HUES48 (cell line): ENCODE measurements at regions not wholly inside any gene's neighbourhood (a gene's known extent, or its start where the extent isn't known, plus 50 kb on each side); places are given as distances from the start of the nearest gene placed in this dataset.
"Not testable (repeated sequence)": the region's sequence is repeated elsewhere in the genome, so short reads cannot be mapped to it uniquely, and the experiment has no call there.

ENCODE experiments used
- H3K27ac ChIP-seq: one replicate; pipeline ENCODE4 v1.7.0; 2013; ENCODE audit warnings: low read depth, low read length, inconsistent platforms
- H3K27me3 ChIP-seq: 2 replicates; pipeline ENCODE4 v1.6.1; 2013; ENCODE audit warnings: mild to moderate bottlenecking, low read length; ENCODE audit not compliant: control insufficient read depth, insufficient read depth
- H3K36me3 ChIP-seq: 2 replicates; pipeline ENCODE4 v1.6.1; 2013; ENCODE audit warnings: low read length; ENCODE audit not compliant: control insufficient read depth, insufficient read depth
- H3K4me1 ChIP-seq: 2 replicates; pipeline ENCODE4 v1.6.1; 2013; ENCODE audit warnings: mild to moderate bottlenecking, low read length; ENCODE audit not compliant: control insufficient read depth, insufficient read depth
- H3K4me3 ChIP-seq: 2 replicates; pipeline ENCODE4 v1.5.1; 2013; ENCODE audit warnings: mild to moderate bottlenecking, low read depth, low read length
- H3K9ac ChIP-seq: 2 replicates; pipeline ENCODE4 v1.6.1; 2013; ENCODE audit warnings: mild to moderate bottlenecking, low read depth, low read length, moderate library complexity
- H3K9me3 ChIP-seq: 2 replicates; pipeline ENCODE4 v1.6.1; 2013; ENCODE audit warnings: low read length; ENCODE audit not compliant: control insufficient read depth, insufficient read depth

GRCh38 chr4:123643691-123644090 is 247.1 kb downstream of the SPRY1 start:
- Histone ChIP-seq H3K4me3 (no peak overlapping the region), H3K36me3 (no peaks in the 10 kb centered on the region), H3K27ac (no peak overlapping the region), H3K9me3 (no peaks in the 10 kb centered on the region), H3K9ac (no peak overlapping the region), H3K27me3 (no peaks in the 10 kb centered on the region), H3K4me1 (peaks cover 13% of the 10 kb centered on the region; the same call in 1 of the 2 replicates)

DNA sequence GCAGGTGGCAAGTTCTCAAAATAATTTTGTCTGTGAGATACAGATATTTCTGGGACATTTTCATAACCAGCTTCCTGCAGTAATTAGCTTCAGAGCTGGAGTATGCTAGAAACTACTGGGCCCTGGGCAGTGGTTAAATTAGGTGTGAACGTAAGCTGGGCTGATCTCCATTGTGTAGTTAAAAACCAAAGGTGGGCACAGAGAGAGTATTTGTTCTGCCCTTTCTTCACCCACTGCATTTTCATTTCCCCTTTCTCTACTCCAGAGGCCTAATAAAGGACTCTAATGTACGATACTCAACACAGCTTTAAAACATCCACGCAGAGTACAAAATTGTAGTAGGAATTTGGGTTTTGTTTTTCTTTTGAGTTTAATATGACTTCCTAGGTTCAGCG is 252.7 kb downstream of the SPRY1 start:
- Histone ChIP-seq H3K36me3 (no peaks in the 10 kb centered on the region), H3K9me3 (no peaks in the 10 kb centered on the region), H3K27me3 (no peaks in the 10 kb centered on the region), H3K27ac (peak overlapping the region; percentile 62), H3K4me1 (peaks cover 17% of the 10 kb centered on the region), H3K9ac (no peak overlapping the region), H3K4me3 (no peak overlapping the region)

GRCh38 chr4:123649645-123650391 is 253.2 kb downstream of the SPRY1 start:
- Histone ChIP-seq H3K9ac (no peak overlapping the region), H3K27ac (peak overlapping the region; percentile 62), H3K4me1 (peaks cover 17% of the 10 kb centered on the region), H3K9me3 (no peaks in the 10 kb centered on the region), H3K27me3 (no peaks in the 10 kb centered on the region), H3K4me3 (no peak overlapping the region), H3K36me3 (no peaks in the 10 kb centered on the region)

- Histone ChIP-seq H3K27ac (no peak overlapping the region), H3K9me3 (peaks cover 8% of the 10 kb centered on the region), H3K4me3 (no peak overlapping the region), H3K4me1 (peaks cover 17% of the 10 kb centered on the region), H3K9ac (no peak overlapping the region), H3K36me3 (no peaks in the 10 kb centered on the region), H3K27me3 (no peaks in the 10 kb centered on the region)
These were observed 254.5 kb downstream of the SPRY1 start for GRCh38 chr4:123651066-123651465.

DNA sequence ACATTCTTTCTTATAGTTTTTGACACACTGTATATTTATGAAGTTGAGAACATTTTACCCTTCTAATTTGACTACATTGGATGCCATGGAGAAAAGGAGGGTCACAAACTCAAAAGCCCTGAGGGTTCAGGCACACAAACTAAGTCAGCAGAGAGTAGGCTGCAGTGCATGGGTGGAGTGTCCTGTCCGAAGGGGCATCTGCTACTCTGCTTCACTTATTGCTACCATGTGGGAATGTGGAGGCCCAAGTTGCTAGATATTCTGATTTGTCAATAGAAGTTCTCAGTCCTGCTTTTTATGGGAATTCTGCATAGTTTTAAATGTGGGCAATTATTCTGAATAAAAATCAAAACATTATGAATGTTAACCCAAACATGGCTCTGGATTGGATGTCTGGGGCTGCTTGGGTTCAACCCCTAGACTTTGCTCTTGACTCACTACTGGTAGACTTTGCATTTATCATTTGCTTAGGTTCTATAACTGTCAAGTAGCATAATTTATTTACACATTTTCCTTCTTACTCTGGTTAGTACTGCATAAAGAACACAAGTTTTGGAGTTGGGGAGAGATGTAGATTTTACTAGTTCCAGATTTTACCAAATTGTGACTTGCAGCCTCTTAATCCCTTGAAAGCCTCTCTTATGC is 255.1 kb downstream of the SPRY1 start:
- Histone ChIP-seq H3K27me3 (no peaks in the 10 kb centered on the region), H3K4me3 (no peak overlapping the region), H3K36me3 (no peaks in the 10 kb centered on the region), H3K9me3 (peaks cover 14% of the 10 kb centered on the region), H3K4me1 (peaks cover 17% of the 10 kb centered on the region), H3K27ac (no peak overlapping the region), H3K9ac (no peak overlapping the region)

DNA sequence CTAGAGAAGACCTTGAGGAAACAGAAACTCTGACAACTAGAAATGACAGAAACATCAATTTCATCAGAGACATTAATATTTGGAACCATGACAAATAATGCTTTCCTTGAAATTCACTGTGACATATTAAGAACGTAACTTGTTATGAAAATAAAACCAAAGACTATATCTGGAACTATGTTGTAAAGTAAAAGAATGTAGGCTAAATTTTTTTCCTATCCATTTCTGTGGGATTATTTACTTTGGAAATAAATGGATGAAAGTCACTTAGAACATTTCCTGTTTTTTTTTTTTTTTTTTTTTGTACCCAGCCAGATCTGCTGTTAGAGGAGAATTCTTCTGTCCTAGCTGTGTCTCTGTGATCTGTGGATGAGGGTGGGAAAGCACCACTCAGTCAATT is 255.9 kb downstream of the SPRY1 start:
- H3K36me3 ChIP-seq: no peaks in the 10 kb centered on the region
- no peaks in the 10 kb centered on the region for H3K27me3 ChIP-seq
- peaks cover 16% of the 10 kb centered on the region for H3K9me3 ChIP-seq
- no peak overlapping the region for H3K9ac ChIP-seq
- H3K4me1 ChIP-seq: peaks cover 17% of the 10 kb centered on the region
- no peak overlapping the region for H3K27ac ChIP-seq
- H3K4me3 ChIP-seq: no peak overlapping the region

- H3K9ac ChIP-seq: no peak overlapping the region
- H3K4me1 ChIP-seq: peaks cover 17% of the 10 kb centered on the region
- H3K4me3 ChIP-seq: no peak overlapping the region
- peaks cover 16% of the 10 kb centered on the region for H3K9me3 ChIP-seq
- H3K27me3 ChIP-seq: no peaks in the 10 kb centered on the region
- no peaks in the 10 kb centered on the region for H3K36me3 ChIP-seq
- no peak overlapping the region for H3K27ac ChIP-seq
These were observed 256.6 kb downstream of the SPRY1 start for GRCh38 chr4:123653236-123653635.

DNA sequence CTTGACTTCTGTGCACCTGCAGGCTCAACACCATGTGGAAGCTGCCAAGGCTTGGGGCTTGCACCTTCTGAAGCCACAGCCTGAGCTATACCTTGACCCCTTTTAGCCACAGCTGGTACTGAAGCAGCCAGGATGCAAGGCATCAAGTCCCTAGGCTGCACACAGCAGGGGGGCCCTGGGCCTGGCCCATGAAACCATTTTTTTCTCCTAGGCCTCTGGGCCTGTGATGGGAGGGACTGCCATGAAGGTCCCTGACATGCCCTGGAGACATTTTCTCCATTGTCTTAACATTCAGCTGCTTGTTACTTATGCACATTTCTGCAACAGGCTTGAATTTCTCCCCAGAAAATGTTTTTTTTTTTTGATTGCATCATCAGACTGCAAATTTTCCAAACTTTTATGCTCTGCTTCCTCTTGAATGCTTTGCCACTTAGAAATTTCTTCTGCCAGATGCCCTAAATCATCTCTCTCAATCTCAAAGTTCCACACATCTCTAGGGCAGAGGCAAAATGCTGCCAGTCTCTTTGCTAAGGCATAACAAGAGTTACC is 260.2 kb downstream of the SPRY1 start:
- H3K27ac ChIP-seq, H3K9ac ChIP-seq, H3K4me3 ChIP-seq, H3K27me3 ChIP-seq, H3K4me1 ChIP-seq, H3K36me3 ChIP-seq: not testable (repeated sequence)
- H3K9me3 ChIP-seq: peaks cover 16% of the 10 kb centered on the region

GRCh38 chr4:123657606-123658005 is 261.0 kb downstream of the SPRY1 start:
- not testable (repeated sequence) for H3K36me3 ChIP-seq, H3K27ac ChIP-seq, H3K27me3 ChIP-seq, H3K4me3 ChIP-seq, H3K9ac ChIP-seq, H3K4me1 ChIP-seq
- H3K9me3 ChIP-seq: peaks cover 16% of the 10 kb centered on the region

- no peak overlapping the region for H3K27ac ChIP-seq
- no peaks in the 10 kb centered on the region for H3K27me3 ChIP-seq
- H3K4me3 ChIP-seq: no peak overlapping the region
- H3K36me3 ChIP-seq: no peaks in the 10 kb centered on the region
- peaks cover 16% of the 10 kb centered on the region for H3K9me3 ChIP-seq
- H3K9ac ChIP-seq: no peak overlapping the region
- no peaks in the 10 kb centered on the region for H3K4me1 ChIP-seq
These were observed 262.7 kb downstream of the SPRY1 start for GRCh38 chr4:123659262-123659661.

DNA sequence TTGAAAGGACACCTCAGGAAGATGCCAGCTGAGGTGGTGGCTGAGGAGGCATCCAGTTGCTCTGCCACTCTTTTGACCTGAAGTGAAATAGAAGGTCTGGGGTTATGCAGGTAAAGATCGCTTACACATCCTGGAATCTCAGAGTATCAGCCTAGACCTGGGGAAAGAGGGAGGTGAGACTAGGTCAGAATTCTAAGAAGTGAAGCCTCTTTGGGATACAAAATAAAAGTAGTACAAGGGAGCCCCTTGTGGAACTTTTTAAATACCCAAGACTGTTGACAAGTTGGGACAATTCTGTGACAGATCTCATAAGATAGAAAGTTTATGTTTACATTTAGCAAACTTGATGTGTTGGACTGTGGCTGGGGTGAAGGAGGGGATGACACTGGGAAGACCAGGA is 263.1 kb downstream of the SPRY1 start:
- peaks cover 16% of the 10 kb centered on the region for H3K9me3 ChIP-seq
- H3K4me3 ChIP-seq: no peak overlapping the region
- no peaks in the 10 kb centered on the region for H3K4me1 ChIP-seq
- H3K27me3 ChIP-seq: no peaks in the 10 kb centered on the region
- no peaks in the 10 kb centered on the region for H3K36me3 ChIP-seq
- no peak overlapping the region for H3K9ac ChIP-seq
- H3K27ac ChIP-seq: no peak overlapping the region
